ENCODE measurements at regions not wholly inside any gene's neighbourhood (a gene's known extent, or its start where the extent isn't known, plus 50 kb on each side); places are given as distances from the start of the nearest gene placed in this dataset.

DNA sequence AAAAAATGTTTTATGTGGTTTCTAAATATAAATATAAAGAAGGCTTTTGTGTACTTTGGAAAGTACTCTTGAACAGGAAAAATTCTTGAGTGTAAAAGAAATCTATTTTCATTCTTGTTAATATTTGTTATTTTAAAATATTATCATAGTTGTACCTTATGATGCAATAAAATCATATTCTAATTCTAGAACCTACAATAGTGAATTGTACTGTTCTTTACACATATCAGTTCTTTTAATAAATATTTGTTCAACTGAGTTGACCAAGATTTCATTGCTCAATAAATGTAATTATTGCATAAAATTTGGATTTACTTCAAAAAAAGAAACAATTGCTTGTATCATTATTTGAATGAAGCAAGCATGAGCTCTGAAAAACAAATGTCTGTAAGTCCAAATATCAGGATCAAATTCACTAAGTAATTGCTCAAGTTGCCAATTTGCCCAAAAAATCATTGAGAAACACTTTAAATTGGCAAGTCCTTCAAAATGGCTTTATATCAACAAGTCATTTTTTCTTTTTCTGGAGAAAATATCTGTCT is 191.6 kb upstream of the SLC16A7 start:
- TF ChIP-seq POLR2A (IDR thresholded peaks at IDR 0.05): no peak
- TF ChIP-seq, protein P1, sequence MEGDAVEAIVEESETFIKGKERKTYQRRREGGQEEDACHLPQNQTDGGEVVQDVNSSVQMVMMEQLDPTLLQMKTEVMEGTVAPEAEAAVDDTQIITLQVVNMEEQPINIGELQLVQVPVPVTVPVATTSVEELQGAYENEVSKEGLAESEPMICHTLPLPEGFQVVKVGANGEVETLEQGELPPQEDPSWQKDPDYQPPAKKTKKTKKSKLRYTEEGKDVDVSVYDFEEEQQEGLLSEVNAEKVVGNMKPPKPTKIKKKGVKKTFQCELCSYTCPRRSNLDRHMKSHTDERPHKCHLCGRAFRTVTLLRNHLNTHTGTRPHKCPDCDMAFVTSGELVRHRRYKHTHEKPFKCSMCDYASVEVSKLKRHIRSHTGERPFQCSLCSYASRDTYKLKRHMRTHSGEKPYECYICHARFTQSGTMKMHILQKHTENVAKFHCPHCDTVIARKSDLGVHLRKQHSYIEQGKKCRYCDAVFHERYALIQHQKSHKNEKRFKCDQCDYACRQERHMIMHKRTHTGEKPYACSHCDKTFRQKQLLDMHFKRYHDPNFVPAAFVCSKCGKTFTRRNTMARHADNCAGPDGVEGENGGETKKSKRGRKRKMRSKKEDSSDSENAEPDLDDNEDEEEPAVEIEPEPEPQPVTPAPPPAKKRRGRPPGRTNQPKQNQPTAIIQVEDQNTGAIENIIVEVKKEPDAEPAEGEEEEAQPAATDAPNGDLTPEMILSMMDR (IDR thresholded peaks at IDR 0.05): no peak
